ENCODE measurements at regions not wholly inside any gene's neighbourhood (a gene's known extent, or its start where the extent isn't known, plus 50 kb on each side); places are given as distances from the start of the nearest gene placed in this dataset.

DNA sequence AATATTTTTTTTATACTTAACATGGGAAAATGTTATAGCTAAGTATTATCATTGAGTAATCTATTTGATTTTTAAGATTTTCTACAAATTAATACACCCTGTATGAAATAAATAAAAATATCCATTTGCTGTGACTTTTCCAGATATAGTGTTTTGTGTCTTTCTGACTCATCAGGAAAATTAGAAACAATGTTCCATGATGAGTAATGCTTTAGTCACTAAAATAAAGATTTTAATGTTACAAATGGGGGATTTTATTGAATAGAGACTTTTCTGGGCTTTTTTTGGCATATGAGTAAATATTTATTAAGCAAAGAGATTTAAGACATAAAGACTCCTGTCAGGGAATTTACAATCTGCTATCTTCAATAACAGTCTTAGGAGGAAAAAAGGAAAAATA, 279.2 kb upstream of the NOCT start:
- DNase-seq (no peak), ATAC-seq (ENCODE audit: low read depth) (no peak)
- CTCF ChIA-PET: no interaction called here
- TF ChIP-seq, protein P1, sequence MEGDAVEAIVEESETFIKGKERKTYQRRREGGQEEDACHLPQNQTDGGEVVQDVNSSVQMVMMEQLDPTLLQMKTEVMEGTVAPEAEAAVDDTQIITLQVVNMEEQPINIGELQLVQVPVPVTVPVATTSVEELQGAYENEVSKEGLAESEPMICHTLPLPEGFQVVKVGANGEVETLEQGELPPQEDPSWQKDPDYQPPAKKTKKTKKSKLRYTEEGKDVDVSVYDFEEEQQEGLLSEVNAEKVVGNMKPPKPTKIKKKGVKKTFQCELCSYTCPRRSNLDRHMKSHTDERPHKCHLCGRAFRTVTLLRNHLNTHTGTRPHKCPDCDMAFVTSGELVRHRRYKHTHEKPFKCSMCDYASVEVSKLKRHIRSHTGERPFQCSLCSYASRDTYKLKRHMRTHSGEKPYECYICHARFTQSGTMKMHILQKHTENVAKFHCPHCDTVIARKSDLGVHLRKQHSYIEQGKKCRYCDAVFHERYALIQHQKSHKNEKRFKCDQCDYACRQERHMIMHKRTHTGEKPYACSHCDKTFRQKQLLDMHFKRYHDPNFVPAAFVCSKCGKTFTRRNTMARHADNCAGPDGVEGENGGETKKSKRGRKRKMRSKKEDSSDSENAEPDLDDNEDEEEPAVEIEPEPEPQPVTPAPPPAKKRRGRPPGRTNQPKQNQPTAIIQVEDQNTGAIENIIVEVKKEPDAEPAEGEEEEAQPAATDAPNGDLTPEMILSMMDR (IDR thresholded peaks at IDR 0.05): no peak
- Mint-ChIP-seq H3K27me3 (no peaks in the 10 kb centered on the region), H3K36me3 (ENCODE audit: low read depth) (no peaks in the 10 kb centered on the region), H3K9me3 (peaks cover 2% of the 10 kb centered on the region), H3K4me3 (no peak overlapping the region), H3K4me1 (no peaks in the 10 kb centered on the region), H3K27ac (no peak overlapping the region)
- intact Hi-C loops (cut with micrococcal nuclease): no loop called here
- POLR2A ChIA-PET: no interaction called here

DNA sequence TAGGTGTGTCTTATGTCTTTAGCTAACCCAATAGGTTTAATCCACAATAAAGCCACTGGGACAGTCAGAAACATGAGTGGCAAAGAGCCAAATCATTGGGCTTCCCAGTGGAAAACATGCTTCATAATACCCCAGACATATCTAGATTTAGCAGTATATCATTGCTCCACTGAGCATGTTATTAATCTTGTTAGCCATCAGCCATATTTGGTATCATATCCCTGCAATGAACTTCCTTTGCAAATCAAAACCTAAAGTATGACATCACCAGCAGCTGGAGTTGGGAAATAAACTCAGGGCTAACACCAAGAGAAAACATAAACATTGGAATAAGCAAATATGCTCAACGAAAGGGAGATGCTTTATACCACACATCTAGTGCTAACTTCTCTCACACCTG, 280.8 kb upstream of the NOCT start:
- Mint-ChIP-seq H3K4me3 (no peak overlapping the region), H3K4me1 (no peaks in the 10 kb centered on the region), H3K27ac (no peak overlapping the region), H3K36me3 (ENCODE audit: low read depth) (no peaks in the 10 kb centered on the region), H3K9me3 (no peaks in the 10 kb centered on the region), H3K27me3 (no peaks in the 10 kb centered on the region)
- TF ChIP-seq, protein P1 (IDR thresholded peaks at IDR 0.05): no peak
- POLR2A ChIA-PET: no interaction called here
- intact Hi-C loops (cut with micrococcal nuclease): no loop called here
- CTCF ChIA-PET: no interaction called here
- ATAC-seq (ENCODE audit: low read depth) (no peak), DNase-seq (no peak)

DNA sequence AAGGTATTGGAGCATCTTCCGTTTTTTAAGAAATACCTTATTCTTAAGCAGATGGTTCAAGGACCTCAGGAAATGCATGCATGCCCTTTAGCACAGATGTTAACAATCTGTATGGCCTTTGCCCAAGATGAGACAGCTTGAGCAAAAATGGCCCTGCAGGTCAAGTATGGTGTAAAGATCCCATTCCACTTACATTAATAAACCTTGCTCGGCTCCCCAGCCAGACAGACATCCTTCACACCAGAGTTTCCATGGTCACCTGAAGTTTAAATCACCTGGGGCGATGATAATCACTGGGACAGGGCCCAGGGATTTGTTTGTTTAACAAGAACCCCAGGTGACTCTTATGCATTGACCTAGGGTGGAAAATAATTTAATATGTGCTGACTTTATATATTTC, 287.0 kb upstream of the NOCT start:
- Mint-ChIP-seq H3K36me3 (ENCODE audit: low read depth) (no peaks in the 10 kb centered on the region), H3K4me3 (no peak overlapping the region), H3K27ac (no peak overlapping the region), H3K27me3 (peaks cover 3% of the 10 kb centered on the region), H3K4me1 (no peaks in the 10 kb centered on the region), H3K9me3 (no peaks in the 10 kb centered on the region)
- DNase-seq: no peak
- TF ChIP-seq, protein P1 (IDR thresholded peaks at IDR 0.05): no peak
- ChIA-PET POLR2A (no interaction called here), CTCF (no interaction called here)
- intact Hi-C loops (cut with micrococcal nuclease): no loop called here
- no peak for ATAC-seq (ENCODE audit: low read depth)

DNA sequence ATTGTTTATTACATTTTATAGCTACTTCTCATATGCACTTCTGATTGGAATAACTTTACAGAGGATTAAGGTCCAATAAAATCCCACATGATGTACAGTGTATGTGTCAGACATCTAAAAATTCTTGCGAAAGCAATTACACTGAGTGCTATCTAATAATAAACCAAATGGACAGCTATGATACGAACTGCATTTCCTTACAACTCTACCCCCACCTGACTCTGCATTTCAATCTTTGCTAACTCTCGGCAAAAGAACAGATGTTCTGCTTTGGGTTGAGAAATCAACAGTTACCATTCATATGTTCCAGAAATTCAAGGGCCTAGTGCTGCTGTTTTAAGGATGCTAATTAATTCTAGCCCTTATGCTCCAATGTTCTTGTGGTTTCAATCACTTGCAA, 287.9 kb upstream of the NOCT start:
- CTCF ChIA-PET: no interaction called here
- Mint-ChIP-seq H3K4me3 (no peak overlapping the region), H3K9me3 (no peaks in the 10 kb centered on the region), H3K4me1 (no peaks in the 10 kb centered on the region), H3K36me3 (ENCODE audit: low read depth) (no peaks in the 10 kb centered on the region), H3K27ac (no peak overlapping the region), H3K27me3 (peaks cover 3% of the 10 kb centered on the region)
- TF ChIP-seq, protein P1 (IDR thresholded peaks at IDR 0.05): no peak
- ATAC-seq (ENCODE audit: low read depth) (no peak), DNase-seq (no peak)
- POLR2A ChIA-PET: no interaction called here
- intact Hi-C loops (cut with micrococcal nuclease): no loop called here

DNA sequence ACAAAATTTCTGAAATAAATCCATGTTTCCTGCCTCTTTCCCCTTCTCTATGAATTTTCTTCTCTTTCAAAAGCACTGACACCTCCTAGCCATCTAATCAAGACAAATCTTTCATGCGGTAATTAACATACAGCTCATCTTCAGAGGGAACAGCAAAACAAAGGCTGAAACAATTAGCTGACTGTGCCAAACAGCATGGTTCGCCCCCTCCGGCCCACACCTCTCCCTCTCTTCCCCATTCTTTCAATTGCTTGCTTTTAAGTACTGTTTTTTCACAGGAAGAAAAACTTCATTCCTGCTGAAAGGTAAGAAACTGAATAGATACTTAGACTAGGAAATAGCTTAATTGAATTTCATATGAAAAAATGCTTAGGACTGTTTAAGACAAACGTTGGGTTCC, 291.1 kb upstream of the NOCT start:
- H3K4me1 Mint-ChIP-seq: no peaks in the 10 kb centered on the region
- H3K27ac Mint-ChIP-seq: no peak overlapping the region
- H3K36me3 Mint-ChIP-seq (ENCODE audit: low read depth): no peaks in the 10 kb centered on the region
- DNase-seq (no peak), ATAC-seq (ENCODE audit: low read depth) (no peak)
- CTCF ChIA-PET: no interaction called here
- intact Hi-C loops (cut with micrococcal nuclease): no loop called here
- TF ChIP-seq, protein P1 (IDR thresholded peaks at IDR 0.05): no peak
- no peaks in the 10 kb centered on the region for H3K9me3 Mint-ChIP-seq
- POLR2A ChIA-PET: no interaction called here
- H3K27me3 Mint-ChIP-seq: peaks cover 3% of the 10 kb centered on the region
- no peak overlapping the region for H3K4me3 Mint-ChIP-seq

All from activated B cell treated with CpG ODN at 0.5 μM for 24 hours (primary cell).